ENCODE measurements at regions not wholly inside any gene's neighbourhood (a gene's known extent, or its start where the extent isn't known, plus 50 kb on each side); places are given as distances from the start of the nearest gene placed in this dataset.

GRCh38 chr13:86660090-86660489 lies 860.9 kb upstream of the SLITRK6 start:
- TF ChIP-seq JUN (IDR thresholded peaks at IDR 0.05; ENCODE audit: borderline replicate concordance, insufficient read depth, insufficient read length, low read depth): no peak
- TF ChIP-seq FOS (IDR thresholded peaks at IDR 0.05; ENCODE audit: borderline replicate concordance, insufficient read depth, low read length): no peak
- TF ChIP-seq POLR2A (IDR thresholded peaks at IDR 0.05; ENCODE audit: low read depth, low read length): no peak
- TF ChIP-seq POLR2AphosphoS5 (IDR thresholded peaks at IDR 0.05; ENCODE audit: insufficient read depth, low read depth, low read length): no peak
- TF ChIP-seq, protein P1, sequence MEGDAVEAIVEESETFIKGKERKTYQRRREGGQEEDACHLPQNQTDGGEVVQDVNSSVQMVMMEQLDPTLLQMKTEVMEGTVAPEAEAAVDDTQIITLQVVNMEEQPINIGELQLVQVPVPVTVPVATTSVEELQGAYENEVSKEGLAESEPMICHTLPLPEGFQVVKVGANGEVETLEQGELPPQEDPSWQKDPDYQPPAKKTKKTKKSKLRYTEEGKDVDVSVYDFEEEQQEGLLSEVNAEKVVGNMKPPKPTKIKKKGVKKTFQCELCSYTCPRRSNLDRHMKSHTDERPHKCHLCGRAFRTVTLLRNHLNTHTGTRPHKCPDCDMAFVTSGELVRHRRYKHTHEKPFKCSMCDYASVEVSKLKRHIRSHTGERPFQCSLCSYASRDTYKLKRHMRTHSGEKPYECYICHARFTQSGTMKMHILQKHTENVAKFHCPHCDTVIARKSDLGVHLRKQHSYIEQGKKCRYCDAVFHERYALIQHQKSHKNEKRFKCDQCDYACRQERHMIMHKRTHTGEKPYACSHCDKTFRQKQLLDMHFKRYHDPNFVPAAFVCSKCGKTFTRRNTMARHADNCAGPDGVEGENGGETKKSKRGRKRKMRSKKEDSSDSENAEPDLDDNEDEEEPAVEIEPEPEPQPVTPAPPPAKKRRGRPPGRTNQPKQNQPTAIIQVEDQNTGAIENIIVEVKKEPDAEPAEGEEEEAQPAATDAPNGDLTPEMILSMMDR (IDR thresholded peaks at IDR 0.05; ENCODE audit: extremely low read depth in 1 of 2, insufficient read depth in 1 of 2, low read depth in 1 of 2, low read length in 2 of 2): no peak
- intact Hi-C loops (cut with micrococcal nuclease) (no loop called here), dilution Hi-C loops (cut with MboI; ENCODE audit: extremely low pct_ligation_motif_present, low sequenced_read_pairs) (no loop called here)
- no peaks in the 10 kb centered on the region for H3K79me2 ChIP-seq (ENCODE audit: control insufficient read depth, insufficient read depth, low read length)
- H3K4me2 ChIP-seq (ENCODE audit: insufficient read depth, low read length): no peak overlapping the region
- no peak overlapping the region for H2AFZ ChIP-seq (ENCODE audit: low read depth, low read length)
- H4K20me1 ChIP-seq (replicated peaks; ENCODE audit: control insufficient read depth, extremely low read depth, insufficient read depth, low read length): no peaks in the 10 kb centered on the region
- H3K4me1 ChIP-seq (ENCODE audit: control insufficient read depth, extremely low read depth, insufficient read depth, low read length): no peaks in the 10 kb centered on the region
- H3K9me1 ChIP-seq (replicated peaks; ENCODE audit: control insufficient read depth, extremely low read depth, insufficient read depth, low read length): no peaks in the 10 kb centered on the region
- H3K36me3 ChIP-seq (ENCODE audit: control insufficient read depth in 2 of 2, extremely low read depth in 1 of 2, insufficient read depth in 2 of 2, low read length in 2 of 2): no peaks in the 10 kb centered on the region
- no peak overlapping the region for H3K4me3 ChIP-seq (replicated peaks in 1 of 3; ENCODE audit: insufficient read depth in 1 of 3, low read depth in 1 of 3, low read length in 3 of 3)
- no peaks in the 10 kb centered on the region for H3K27me3 ChIP-seq (ENCODE audit: control insufficient read depth in 2 of 2, insufficient read depth in 2 of 2, low read length in 2 of 2)
- ChIA-PET CTCF (no interaction called here), POLR2A (no interaction called here)
- H3K9me3 ChIP-seq (replicated peaks; ENCODE audit: control insufficient read depth, insufficient read depth, low read length): no peaks in the 10 kb centered on the region
- DNase-seq (ENCODE audit: low read depth, low spot score) (no peak), FAIRE-seq (no peak)
- no peak overlapping the region for H3K27ac ChIP-seq (ENCODE audit: insufficient read depth, low read depth, low read length)
- no peak overlapping the region for H3K9ac ChIP-seq (replicated peaks; ENCODE audit: extremely low read depth, insufficient read depth, low read length)
- no TSS peak for BruUV-seq (replicated peaks)

DNA sequence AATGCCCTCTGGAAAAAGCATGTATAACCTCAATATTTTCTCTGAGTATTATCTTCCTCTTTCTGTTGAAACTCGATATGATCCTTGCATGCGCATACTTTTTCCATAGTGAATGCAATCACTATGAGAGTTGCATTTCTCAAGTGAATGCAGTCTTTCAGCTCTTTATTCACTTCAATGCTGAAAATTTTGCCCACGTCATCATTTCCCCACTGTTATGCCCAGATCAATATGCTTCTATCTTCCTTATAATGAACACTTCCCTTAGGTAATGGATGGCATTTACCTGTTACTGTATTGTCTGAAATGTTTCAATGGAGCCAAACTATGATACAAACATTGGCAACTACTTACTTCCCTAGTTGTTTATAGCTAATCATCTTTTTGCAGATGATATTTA lies 866.6 kb upstream of the SLITRK6 start:
- Histone ChIP-seq H4K20me1 (replicated peaks; ENCODE audit: control insufficient read depth, extremely low read depth, insufficient read depth, low read length) (no peaks in the 10 kb centered on the region), H3K27ac (ENCODE audit: insufficient read depth, low read depth, low read length) (no peak overlapping the region), H3K4me1 (ENCODE audit: control insufficient read depth, extremely low read depth, insufficient read depth, low read length) (no peaks in the 10 kb centered on the region), H3K9me1 (replicated peaks; ENCODE audit: control insufficient read depth, extremely low read depth, insufficient read depth, low read length) (no peaks in the 10 kb centered on the region), H3K36me3 (ENCODE audit: control insufficient read depth in 2 of 2, extremely low read depth in 1 of 2, insufficient read depth in 2 of 2, low read length in 2 of 2) (no peaks in the 10 kb centered on the region), H3K27me3 (ENCODE audit: control insufficient read depth in 2 of 2, insufficient read depth in 2 of 2, low read length in 2 of 2) (no peaks in the 10 kb centered on the region), H2AFZ (ENCODE audit: low read depth, low read length) (no peak overlapping the region), H3K9me3 (replicated peaks; ENCODE audit: control insufficient read depth, insufficient read depth, low read length) (peaks cover 2% of the 10 kb centered on the region), H3K4me2 (ENCODE audit: insufficient read depth, low read length) (no peak overlapping the region), H3K9ac (replicated peaks; ENCODE audit: extremely low read depth, insufficient read depth, low read length) (no peak overlapping the region), H3K4me3 (replicated peaks in 1 of 3; ENCODE audit: insufficient read depth in 1 of 3, low read depth in 1 of 3, low read length in 3 of 3) (no peak overlapping the region), H3K79me2 (ENCODE audit: control insufficient read depth, insufficient read depth, low read length) (no peaks in the 10 kb centered on the region)
- CTCF ChIA-PET: no interaction called here
- no TSS peak for BruUV-seq (replicated peaks)
- no peak for FAIRE-seq
- no peak for DNase-seq (ENCODE audit: low read depth, low spot score)
- intact Hi-C loops (cut with micrococcal nuclease) (no loop called here), dilution Hi-C loops (cut with MboI; ENCODE audit: extremely low pct_ligation_motif_present, low sequenced_read_pairs) (no loop called here)
- TF ChIP-seq POLR2A (IDR thresholded peaks at IDR 0.05; ENCODE audit: low read depth, low read length) (no peak), FOS (IDR thresholded peaks at IDR 0.05; ENCODE audit: borderline replicate concordance, insufficient read depth, low read length) (no peak), EZH2 (IDR thresholded peaks at IDR 0.05; ENCODE audit: borderline replicate concordance, low read depth, low read length, severe bottlenecking) (no peak), MYC (IDR thresholded peaks at IDR 0.05; ENCODE audit: low read depth, low read length) (no peak), JUN (IDR thresholded peaks at IDR 0.05; ENCODE audit: borderline replicate concordance, insufficient read depth, insufficient read length, low read depth) (no peak), POLR2AphosphoS5 (IDR thresholded peaks at IDR 0.05; ENCODE audit: insufficient read depth, low read depth, low read length) (no peak), GATA2 (IDR thresholded peaks at IDR 0.05; ENCODE audit: insufficient read depth, insufficient read length, low read depth, low read length) (no peak)
- TF ChIP-seq, protein P2, sequence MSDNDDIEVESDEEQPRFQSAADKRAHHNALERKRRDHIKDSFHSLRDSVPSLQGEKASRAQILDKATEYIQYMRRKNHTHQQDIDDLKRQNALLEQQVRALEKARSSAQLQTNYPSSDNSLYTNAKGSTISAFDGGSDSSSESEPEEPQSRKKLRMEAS (IDR thresholded peaks at IDR 0.05; ENCODE audit: insufficient read depth, insufficient read length): no peak
- TF ChIP-seq, protein P1 (IDR thresholded peaks at IDR 0.05; ENCODE audit: extremely low read depth in 1 of 2, insufficient read depth in 1 of 2, low read depth in 1 of 2, low read length in 2 of 2): no peak
- POLR2A ChIA-PET: no interaction called here
